ENCODE measurements at regions not wholly inside any gene's neighbourhood (a gene's known extent, or its start where the extent isn't known, plus 50 kb on each side); places are given as distances from the start of the nearest gene placed in this dataset.

- TF ChIP-seq CTCF (IDR thresholded peaks at IDR 0.05) (no peak), EZH2 (IDR thresholded peaks at IDR 0.05; ENCODE audit: borderline replicate concordance, insufficient read depth, low read depth, low read length, poor library complexity, severe bottlenecking) (no peak)
Observed at GRCh38 chr6:51430589-51430988, 611.9 kb downstream of the TFAP2B start.

All from B cell (primary cell).